ENCODE measurements at regions not wholly inside any gene's neighbourhood (a gene's known extent, or its start where the extent isn't known, plus 50 kb on each side); places are given as distances from the start of the nearest gene placed in this dataset.
"Not testable (repeated sequence)": the region's sequence is repeated elsewhere in the genome, so short reads cannot be mapped to it uniquely, and the experiment has no call there.

DNA sequence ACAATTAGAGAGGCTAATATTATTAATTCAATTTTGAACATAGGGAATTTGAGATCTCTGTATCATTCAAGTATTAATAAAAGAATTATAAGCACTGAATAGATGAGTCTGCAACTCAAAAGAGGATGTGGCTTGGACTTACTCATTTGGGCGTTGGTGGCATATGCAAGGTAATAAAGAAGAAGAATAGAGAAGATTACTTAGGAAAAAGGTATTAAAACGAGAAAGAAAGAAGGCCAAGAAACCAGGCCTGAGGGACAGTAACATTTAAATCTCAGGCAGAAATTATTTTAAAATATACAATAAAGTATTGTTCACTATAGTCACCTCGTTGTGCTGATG, 383.0 kb upstream of the INTU start:
- DNase-seq (ENCODE audit: low read depth in 4 of 4, low spot score in 2 of 4) = no peak

DNA sequence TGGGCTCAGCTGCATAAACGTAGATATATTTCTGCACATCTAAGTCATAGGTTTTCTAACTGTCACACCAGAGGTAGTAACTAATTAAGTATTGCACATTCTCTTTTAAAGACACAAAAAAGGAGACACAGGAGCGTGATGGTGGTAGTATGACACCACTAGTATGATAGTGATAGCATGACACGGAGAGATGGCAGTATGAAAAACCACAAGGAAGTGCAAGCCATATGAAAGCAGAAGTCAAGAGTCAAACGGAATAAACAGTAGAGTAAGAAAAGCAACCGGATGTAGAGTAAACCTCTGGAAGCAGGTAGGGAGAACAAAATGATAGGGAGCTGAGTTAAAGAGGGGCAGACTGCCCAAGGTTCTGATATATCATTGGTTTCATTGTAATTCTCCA, 382.2 kb upstream of the INTU start:
- no peak for DNase-seq (ENCODE audit: low read depth in 4 of 4, low spot score in 2 of 4)

DNA sequence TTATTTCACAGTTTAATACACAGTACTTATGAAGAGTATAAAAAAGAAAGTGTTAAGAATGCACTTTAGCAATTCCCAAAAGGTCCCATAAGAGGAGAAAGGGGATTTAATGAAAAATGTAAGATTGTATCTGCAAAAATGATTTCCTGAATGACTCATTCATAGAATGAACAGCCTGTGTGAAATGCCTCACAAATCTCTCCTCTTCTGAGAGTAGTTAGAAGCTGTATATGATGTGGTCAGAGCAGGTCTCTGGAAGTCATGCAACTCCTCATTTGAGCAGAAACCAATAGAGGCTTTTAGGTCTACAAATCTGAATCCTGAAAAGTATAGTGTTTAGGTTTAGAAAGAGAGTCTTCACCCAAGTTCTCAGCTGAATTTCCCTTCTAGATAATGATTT, 381.3 kb upstream of the INTU start:
- no peak for DNase-seq (ENCODE audit: low read depth in 4 of 4, low spot score in 2 of 4)

DNA sequence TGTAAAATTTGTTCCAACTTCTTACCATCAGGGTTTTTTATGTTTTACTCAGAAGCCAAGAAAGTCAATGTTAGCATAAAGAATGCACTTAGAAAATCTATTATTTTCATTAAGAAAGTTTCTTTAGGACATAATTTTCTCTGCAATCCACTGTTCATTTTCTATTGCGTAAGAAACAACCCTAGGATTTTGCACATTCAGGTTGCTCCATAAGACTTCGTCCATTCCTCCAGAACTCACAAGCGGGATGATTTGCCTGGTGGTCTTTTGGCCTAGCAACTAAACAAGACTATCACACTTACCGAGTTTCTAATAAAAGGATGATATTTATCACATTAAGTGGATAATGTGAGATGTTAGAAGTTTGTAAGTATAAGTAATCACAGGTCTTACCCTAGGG, 376.3 kb upstream of the INTU start:
- no peak for DNase-seq (ENCODE audit: low read depth in 4 of 4, low spot score in 2 of 4)

DNA sequence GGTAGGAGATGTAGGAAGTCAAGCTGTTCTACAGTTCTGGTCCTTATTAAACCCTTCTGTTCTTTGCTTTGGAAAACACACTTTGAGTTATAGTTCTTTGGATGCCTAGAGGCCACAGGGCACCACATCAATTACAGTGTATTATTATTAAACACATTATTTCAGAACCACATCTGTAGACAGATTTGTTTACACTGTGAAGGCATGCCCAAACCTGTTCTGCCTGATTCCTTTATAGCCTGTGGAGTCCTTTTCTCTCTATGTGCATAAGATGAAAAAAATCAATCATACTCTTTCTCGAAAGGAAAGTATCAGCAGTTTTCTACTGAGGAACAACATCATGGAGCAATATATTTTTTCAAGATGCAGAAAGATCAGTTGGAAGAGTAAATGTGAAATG, 371.3 kb upstream of the INTU start:
- no peak for DNase-seq (ENCODE audit: low read depth in 4 of 4, low spot score in 2 of 4)

DNA sequence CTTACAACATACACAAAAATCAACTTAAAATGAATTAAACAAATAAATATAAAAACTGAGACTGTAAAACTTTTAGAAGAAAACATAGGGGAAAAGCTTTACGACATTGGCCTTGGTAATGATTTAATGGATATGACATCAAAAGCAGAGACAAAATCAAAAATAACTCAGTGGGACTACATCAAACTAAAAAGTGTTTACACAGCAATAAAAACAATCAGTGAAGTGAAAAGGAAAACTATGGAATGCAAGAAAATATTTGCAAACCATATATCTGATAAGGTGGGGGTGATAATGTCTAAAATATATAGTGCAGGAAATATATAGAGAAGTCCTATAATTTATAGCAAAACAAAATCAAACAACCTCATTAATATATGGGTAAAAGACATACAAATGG, 364.4 kb upstream of the INTU start:
- DNase-seq (ENCODE audit: low read depth in 4 of 4, low spot score in 2 of 4) = no peak

DNA sequence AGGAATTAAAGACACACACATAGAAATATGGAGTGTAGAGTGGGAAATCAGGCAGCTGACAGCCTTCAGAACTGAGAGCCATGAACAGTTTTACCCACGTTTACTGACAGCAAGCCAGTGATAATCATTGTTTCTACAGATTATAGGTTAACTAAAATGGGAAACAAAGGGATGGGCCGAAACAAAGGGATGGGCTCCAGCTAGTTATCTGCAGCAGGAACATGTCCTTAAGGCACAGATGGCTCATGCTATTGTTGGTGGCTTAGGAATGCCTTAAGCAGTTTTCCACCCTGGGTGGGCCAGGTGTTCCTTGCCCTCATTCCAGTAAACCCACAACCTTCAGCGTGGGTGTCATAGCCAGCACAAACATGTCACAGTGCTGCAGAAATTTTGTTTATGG, 355.7 kb upstream of the INTU start:
- not testable (repeated sequence) for DNase-seq (ENCODE audit: low read depth in 4 of 4, low spot score in 2 of 4)

DNA sequence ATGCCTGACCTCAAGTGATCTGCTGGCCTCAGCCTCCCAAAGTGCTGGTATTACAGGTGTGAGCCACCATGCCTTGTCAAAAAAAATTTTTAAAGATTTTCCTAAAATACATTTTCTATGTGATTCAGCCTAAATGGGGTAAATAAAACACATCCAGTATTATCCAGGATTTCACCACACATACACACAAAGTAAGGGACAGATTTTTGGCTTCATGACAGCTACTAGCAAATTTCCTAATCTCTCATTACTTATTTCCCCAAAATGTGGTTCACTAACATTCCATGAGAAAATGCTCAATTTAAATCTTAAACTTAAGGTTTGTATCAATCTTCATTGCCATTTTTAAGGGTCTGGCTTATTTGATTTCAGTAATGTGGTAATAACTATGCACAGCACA, 348.5 kb upstream of the INTU start:
- no peak for DNase-seq (ENCODE audit: low read depth in 4 of 4, low spot score in 2 of 4)

DNA sequence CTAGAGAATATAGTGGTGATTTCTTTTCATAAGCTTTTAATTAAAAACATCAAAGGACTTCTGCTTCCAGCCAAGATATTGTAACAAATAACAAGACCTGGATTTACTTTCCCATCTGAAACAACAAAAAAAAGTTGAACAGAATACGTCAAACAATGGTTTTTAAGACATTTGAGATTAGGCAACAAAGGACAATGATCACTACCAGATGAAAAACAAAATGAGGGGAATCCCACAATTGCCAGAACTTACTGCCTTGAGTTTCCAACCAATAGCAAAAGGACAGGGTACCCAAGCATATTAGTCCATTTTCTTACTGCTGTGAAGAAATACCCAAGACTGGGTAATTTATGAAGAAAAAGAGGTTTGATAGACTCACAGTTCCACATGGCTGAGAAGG, 341.4 kb upstream of the INTU start:
- no peak for DNase-seq (ENCODE audit: low read depth in 4 of 4, low spot score in 2 of 4)

DNA sequence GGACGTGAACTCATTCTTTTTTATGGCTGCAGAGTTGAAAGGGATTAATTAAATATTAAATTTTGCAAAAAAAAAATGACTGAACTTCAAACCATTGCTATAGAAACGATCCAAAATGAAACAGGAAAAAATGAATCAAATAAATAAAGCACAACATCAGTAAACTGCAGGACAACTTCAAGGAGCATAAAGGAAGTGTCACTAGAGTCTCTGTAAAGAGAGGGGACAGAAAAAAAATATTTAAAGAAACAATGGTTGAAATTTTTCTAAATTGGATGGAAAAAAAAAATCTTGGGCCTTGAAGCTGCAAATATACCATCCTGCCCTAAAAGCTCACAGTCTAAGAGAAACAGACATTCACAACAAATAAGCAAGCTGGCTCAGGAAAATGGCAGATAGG, 339.3 kb upstream of the INTU start:
- DNase-seq (ENCODE audit: low read depth in 4 of 4, low spot score in 2 of 4) = no peak

DNA sequence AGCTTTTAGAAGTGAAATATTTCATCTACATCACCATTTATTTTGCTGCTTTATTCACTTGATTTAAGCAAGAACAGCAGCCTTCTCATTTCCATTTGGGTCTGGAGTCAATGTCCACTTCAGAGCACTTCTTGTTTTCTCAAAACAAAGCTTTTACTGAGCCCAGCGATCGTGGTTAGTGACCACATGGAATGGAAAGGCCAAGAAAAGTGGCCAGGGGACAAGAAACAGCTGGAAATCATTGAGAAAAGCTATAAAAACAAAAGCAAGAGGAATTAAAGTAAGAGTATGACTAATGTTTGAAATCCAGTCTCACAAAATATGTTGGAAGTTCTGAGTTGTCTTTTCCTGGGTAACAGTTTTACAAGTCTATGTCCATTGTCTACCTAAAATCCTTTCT, 328.4 kb upstream of the INTU start:
- no peak for DNase-seq (ENCODE audit: low read depth in 4 of 4, low spot score in 2 of 4)

DNA sequence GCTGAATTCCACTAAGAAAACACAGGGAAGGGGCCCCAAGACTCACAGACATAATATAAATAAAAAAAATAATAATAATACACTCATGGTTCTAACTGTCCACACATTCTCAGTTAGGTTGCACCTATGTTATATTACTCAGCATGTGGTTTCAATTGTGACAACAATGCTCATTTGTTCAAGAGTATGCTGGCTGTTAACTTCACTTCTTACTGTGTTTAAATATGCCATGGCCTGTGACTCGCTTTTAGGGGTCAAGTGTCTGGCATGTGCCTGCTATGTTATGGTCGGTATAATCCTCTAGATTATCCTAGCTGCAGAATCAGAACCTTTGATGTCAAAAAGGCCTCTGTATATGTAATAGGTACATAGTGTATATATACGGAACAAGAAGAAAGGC, 324.8 kb upstream of the INTU start:
- DNase-seq (ENCODE audit: low read depth in 4 of 4, low spot score in 2 of 4) = no peak

DNA sequence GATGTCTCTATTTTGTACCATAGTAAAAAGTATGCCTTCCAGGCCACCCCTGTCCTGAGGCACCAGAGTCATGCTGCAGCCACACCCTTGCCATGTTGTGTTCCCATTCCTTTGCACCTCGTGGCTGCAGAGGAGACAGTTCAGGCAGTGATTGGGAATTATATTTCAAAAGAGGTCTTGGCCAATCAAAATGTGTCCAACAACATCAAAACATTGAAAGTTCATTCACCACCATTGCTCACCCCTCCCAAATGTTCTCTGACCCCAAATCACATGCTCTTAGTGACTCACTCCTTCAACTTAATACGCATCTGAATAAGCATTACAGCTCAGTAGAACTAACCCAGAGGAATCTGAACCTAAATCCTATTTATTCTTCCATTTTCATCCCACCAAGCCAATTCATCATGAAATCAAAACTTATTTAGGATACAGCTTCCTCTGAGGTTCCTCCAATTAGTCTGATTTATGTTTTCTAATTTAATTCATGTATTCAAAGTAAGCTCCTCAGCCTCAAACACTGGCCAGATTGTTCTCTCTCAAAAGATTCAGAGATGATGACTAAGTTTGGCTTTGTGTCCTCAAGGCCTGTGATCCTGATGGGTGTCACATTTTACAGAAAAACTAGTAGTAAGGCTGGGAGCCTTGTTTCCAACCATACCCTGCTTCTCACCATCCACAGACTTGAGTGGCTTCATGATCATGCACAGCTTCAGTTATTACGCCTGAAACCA, 323.2 kb upstream of the INTU start:
- DNase-seq (ENCODE audit: low read depth in 4 of 4, low spot score in 2 of 4) = no peak

DNA sequence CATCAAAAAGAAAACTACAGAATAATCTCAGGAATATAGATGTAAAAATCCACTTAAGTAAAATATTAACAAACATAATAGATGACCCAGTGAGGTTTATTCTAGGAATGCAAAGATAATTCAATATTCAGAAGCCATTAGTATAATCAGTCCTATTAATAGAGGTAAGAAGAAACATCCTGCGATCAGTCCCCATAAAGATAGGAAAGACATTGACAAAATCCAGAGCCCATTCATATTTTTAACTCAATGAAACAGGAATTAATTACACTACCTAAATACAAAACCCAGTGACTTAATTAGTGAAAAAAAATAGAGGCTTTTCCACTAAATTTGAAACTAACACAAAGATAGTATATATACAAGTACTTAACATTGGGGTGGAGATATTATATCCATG, 321.4 kb upstream of the INTU start:
- DNase-seq (ENCODE audit: low read depth in 4 of 4, low spot score in 2 of 4) = no peak

DNA sequence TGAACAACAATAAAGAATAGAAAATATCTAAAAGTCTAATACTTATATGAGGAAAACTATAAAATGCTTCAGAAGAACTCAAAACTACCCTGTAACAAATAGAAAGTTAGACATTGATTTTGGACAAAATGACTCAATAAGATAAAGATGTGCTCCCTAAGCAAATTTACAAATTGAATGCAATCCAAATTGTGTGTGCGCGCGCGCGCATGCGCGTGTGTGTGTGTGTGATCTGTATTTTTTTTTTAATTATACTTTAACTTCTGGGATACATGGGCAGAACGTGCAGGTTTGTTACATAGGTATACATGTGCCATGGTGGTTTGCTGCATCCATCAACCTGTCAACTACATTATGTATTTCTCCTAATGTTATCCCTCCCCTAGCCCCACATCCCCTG, 320.8 kb upstream of the INTU start:
- DNase-seq (ENCODE audit: low read depth in 4 of 4, low spot score in 2 of 4) = no peak

DNA sequence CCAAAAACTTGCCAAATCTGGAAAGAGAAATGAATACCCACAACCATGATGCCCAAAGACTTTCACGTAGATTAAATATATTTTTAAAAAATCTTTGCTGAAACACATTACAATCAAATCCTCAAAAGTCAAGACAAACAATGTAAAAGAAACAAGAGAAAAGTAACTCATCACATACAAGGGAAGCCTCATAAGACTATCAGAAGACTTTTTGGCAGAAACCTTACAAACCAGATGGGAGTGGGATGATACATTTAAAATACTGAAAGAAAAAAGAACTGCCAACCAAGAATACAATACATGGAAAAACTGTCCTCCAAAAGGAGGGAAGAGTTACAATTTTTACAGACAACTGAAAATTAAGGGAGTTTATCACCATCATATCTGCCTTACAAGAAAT, 319.0 kb upstream of the INTU start:
- no peak for DNase-seq (ENCODE audit: low read depth in 4 of 4, low spot score in 2 of 4)

DNA sequence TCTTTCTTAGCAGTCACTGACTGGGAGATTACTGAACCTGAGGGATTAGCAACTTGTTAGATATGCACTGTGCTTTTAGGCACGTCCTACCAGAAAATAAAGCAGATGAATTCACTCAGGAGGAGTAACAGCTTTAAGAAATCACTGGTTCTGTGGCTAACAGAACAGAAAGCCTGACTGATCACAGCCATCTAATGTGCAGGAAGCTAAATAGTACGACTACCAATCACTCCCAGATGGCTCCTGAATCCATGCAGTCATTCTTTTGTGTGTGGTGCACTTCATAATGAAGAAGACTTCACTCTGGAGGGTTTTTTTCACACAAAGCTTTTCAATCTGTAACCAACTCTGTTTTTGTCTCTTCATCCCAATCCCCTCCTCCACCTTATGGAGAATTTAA, 305.3 kb upstream of the INTU start:
- no peak for DNase-seq (ENCODE audit: low read depth in 4 of 4, low spot score in 2 of 4)

DNA sequence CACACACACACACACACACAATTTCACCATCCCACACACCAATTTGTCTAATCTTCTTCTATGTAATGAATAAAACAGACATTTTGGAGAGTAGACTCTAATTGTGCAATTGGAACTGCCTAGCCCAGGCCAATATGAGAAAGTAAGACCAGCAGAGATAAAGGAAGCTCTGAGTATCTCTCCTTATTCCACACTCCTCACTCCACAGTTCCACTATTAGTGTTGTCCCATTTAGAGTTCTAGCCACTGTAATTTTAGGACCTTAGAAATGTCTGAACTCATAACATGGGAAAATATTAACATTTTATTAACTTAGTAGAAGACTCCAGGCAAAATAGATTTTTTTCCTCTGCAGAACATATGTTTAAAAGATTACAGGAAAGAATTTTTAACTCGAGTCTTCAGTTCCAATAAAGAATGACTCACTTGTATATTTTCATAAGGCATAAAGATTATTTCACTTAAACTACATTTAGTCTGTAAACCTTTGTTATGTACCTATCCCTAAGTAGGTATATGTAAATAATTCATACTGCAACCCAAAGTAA, 297.6 kb upstream of the INTU start:
- no peak for DNase-seq (ENCODE audit: low read depth in 4 of 4, low spot score in 2 of 4)

DNA sequence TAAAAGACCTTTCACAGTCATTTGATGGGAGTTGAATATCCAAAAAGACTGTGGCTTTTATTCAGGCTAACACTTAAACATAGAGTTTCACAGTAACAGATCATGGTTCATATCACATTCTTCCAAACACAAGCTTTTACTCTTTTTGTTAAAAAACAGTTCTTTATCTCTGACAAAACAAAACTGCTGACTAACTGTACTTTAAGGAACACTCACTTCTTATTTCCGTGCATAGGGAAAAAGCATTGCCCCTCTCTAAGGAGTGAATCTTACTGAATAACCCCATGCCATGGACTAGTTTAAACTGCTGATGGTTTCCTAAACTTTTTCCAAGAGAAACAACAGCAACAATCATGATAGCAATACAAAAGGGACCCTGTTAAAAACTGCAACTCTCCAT, 297.0 kb upstream of the INTU start:
- DNase-seq (ENCODE audit: low read depth in 4 of 4, low spot score in 2 of 4) = no peak

DNA sequence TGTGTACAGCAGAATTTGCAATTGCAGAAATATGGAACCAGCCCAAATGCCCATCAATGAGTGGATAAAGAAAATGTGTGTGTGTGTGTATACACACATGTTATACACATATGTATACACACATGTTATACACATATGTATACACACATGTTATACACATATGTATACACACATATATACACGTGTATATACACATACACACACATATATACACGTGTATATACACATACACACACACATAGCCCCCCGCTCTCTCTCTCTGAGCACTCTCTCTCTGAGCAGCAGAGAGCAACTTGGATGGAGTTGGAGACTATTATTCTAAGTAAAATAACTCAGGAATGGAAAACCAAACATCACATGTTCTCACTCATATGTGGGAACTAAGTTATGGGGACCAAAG, 289.6 kb upstream of the INTU start:
- not testable (repeated sequence) for DNase-seq (ENCODE audit: low read depth in 4 of 4, low spot score in 2 of 4)

DNA sequence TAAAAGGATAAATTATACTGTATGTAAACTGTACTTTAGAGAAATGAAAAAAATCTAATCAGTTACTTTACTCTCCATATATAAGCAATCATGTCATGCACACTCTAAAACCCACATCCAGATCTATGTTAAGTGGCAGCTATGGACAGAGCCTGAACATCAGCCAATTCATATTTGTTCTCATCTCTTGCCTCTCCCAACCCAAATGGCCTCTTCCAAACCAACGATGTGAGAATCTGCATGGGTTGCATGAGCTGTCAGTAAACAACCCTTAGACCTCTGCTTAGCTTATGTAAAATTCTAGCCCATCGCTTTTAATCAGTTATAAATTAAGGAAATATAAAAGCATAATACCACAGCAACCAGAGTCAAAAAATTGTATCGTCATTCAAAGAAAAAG, 288.7 kb upstream of the INTU start:
- no peak for DNase-seq (ENCODE audit: low read depth in 4 of 4, low spot score in 2 of 4)

DNA sequence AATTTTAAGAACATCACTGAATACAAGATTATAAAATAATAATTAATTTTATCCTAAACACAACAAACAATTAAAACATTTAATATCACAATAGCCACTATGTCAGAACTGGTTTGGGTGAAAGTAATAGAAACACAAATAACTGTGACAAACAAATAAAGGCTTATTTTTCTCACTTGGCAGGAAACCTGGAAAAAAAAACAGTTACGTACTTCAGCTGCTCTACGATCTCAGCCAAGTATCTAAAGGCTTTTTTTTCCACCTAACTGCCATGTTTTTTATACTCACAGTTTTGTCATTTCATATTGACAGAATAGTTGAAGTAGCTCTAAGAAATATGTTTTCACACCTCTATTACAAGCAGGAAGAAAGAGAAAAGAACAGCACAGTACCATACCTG, 284.8 kb upstream of the INTU start:
- DNase-seq (ENCODE audit: low read depth in 4 of 4, low spot score in 2 of 4) = no peak
